Calu3 (cell line): ENCODE measurements at regions not wholly inside any gene's neighbourhood (a gene's known extent, or its start where the extent isn't known, plus 50 kb on each side); places are given as distances from the start of the nearest gene placed in this dataset.

ENCODE experiments used
- BruUV-seq: library from RNA; stranded (reverse); fragments of 400-500 nt; replicated peaks from 2 replicates; lab custom pipeline; 2021; lab: Mats Ljungman, UMichigan
- CTCF ChIA-PET: fragments of 300-600 bp; sonication (Branson Sonifier 250); formaldehyde crosslinking; loops from one replicate; lab custom pipeline; 2022; ENCODE audit warnings: antibody characterized with exemption; lab: Charles Lee
- DNase-seq: peaks from one replicate; pipeline ENCODE4 v3.0.0; 2022
- H3K27ac Mint-ChIP-seq: one replicate; pipeline ENCODE4 v1.8.0; 2022; ENCODE audit warnings: mixed read lengths; ENCODE audit not compliant: unreplicated experiment
- H3K27me3 Mint-ChIP-seq: one replicate; pipeline ENCODE4 v1.8.0; 2022; ENCODE audit warnings: mixed read lengths; ENCODE audit not compliant: unreplicated experiment
- H3K36me3 Mint-ChIP-seq: one replicate; pipeline ENCODE4 v1.8.0; 2022; ENCODE audit warnings: mild to moderate bottlenecking, moderate library complexity, mixed read lengths; ENCODE audit not compliant: insufficient read depth, unreplicated experiment
- H3K4me1 Mint-ChIP-seq: one replicate; pipeline ENCODE4 v1.8.0; 2022; ENCODE audit warnings: mild to moderate bottlenecking, low read depth, mixed read lengths; ENCODE audit not compliant: unreplicated experiment
- H3K4me3 Mint-ChIP-seq: one replicate; pipeline ENCODE4 v1.8.0; 2022; ENCODE audit warnings: mild to moderate bottlenecking, low read depth, moderate library complexity, mixed read lengths; ENCODE audit not compliant: unreplicated experiment
- H3K9me3 Mint-ChIP-seq: one replicate; pipeline ENCODE4 v1.8.0; 2022; ENCODE audit warnings: low read depth, mixed read lengths; ENCODE audit not compliant: unreplicated experiment
- CTCF ChIP-seq: fragments of 200-600 bp; IDR thresholded peaks from one replicate; pipeline ENCODE4 v1.8.0; 2022; ENCODE audit warnings: antibody characterized with exemption; ENCODE audit not compliant: unreplicated experiment
- intact Hi-C: fragments of 100-400 bp; cut with micrococcal nuclease; formaldehyde crosslinking; loops from one replicate; pipeline ENCODE4 v1.10.0; 2022; ENCODE audit not compliant: unreplicated experiment

- H3K4me1 Mint-ChIP-seq, result no peaks in the 10 kb centered on the region
- DNase-seq, result no peak
- H3K4me3 Mint-ChIP-seq, result no peak overlapping the region
- H3K27me3 Mint-ChIP-seq, result no peaks in the 10 kb centered on the region
- H3K27ac Mint-ChIP-seq, result no peak overlapping the region
- intact Hi-C loops, result no loop called here
- H3K36me3 Mint-ChIP-seq, result no peaks in the 10 kb centered on the region
- no TSS peak for BruUV-seq
- no peak for TF ChIP-seq CTCF
- CTCF ChIA-PET, result no interaction called here
- peaks cover 13% of the 10 kb centered on the region for H3K9me3 Mint-ChIP-seq
Measured at GRCh38 chr4:179029683-179030082, 1587.4 kb upstream of the AGA start.

GRCh38 chr4:179040259-179040658 lies 1598.0 kb upstream of the AGA start:
- Mint-ChIP-seq H3K9me3 (no peaks in the 10 kb centered on the region), H3K4me3 (no peak overlapping the region), H3K4me1 (no peaks in the 10 kb centered on the region), H3K27ac (no peak overlapping the region), H3K36me3 (no peaks in the 10 kb centered on the region), H3K27me3 (no peaks in the 10 kb centered on the region)
- TF ChIP-seq CTCF, result no peak
- BruUV-seq, result no TSS peak
- CTCF ChIA-PET, result no interaction called here
- DNase-seq, result no peak
- intact Hi-C loops, result no loop called here

GRCh38 chr4:179048839-179049453 lies 1606.7 kb upstream of the AGA start:
- CTCF ChIA-PET, result no interaction called here
- no peak overlapping the region for H3K4me3 Mint-ChIP-seq
- H3K27me3 Mint-ChIP-seq, result no peaks in the 10 kb centered on the region
- no peaks in the 10 kb centered on the region for H3K9me3 Mint-ChIP-seq
- H3K36me3 Mint-ChIP-seq, result no peaks in the 10 kb centered on the region
- no TSS peak for BruUV-seq
- intact Hi-C loops, result no loop called here
- DNase-seq, result no peak
- H3K27ac Mint-ChIP-seq, result no peak overlapping the region
- no peaks in the 10 kb centered on the region for H3K4me1 Mint-ChIP-seq
- TF ChIP-seq CTCF, result no peak

GRCh38 chr4:179051206-179051605 lies 1609.0 kb upstream of the AGA start:
- TF ChIP-seq CTCF, result no peak
- no TSS peak for BruUV-seq
- H3K36me3 Mint-ChIP-seq, result no peaks in the 10 kb centered on the region
- intact Hi-C loops, result no loop called here
- no peak for DNase-seq
- no peaks in the 10 kb centered on the region for H3K4me1 Mint-ChIP-seq
- H3K4me3 Mint-ChIP-seq, result no peak overlapping the region
- H3K27me3 Mint-ChIP-seq, result no peaks in the 10 kb centered on the region
- H3K9me3 Mint-ChIP-seq, result no peaks in the 10 kb centered on the region
- H3K27ac Mint-ChIP-seq, result no peak overlapping the region
- CTCF ChIA-PET, result no interaction called here
